GM18909 (cell line): ENCODE measurements at regions not wholly inside any gene's neighbourhood (a gene's known extent, or its start where the extent isn't known, plus 50 kb on each side); places are given as distances from the start of the nearest gene placed in this dataset.

Source experiments
- ATAC-seq: cut with Tn5 transposase; IDR thresholded peaks from one replicate; pipeline ENCODE4 v1.9.1; 2021; ENCODE audit warnings: mild to moderate bottlenecking; ENCODE audit not compliant: unreplicated experiment, poor library complexity

GRCh38 chr2:234627308-234627707 lies 130.4 kb upstream of the ARL4C start:
- ATAC-seq: no peak

- ATAC-seq: no peak
Observed at GRCh38 chr2:234626566-234627130, 129.8 kb upstream of the ARL4C start.

DNA sequence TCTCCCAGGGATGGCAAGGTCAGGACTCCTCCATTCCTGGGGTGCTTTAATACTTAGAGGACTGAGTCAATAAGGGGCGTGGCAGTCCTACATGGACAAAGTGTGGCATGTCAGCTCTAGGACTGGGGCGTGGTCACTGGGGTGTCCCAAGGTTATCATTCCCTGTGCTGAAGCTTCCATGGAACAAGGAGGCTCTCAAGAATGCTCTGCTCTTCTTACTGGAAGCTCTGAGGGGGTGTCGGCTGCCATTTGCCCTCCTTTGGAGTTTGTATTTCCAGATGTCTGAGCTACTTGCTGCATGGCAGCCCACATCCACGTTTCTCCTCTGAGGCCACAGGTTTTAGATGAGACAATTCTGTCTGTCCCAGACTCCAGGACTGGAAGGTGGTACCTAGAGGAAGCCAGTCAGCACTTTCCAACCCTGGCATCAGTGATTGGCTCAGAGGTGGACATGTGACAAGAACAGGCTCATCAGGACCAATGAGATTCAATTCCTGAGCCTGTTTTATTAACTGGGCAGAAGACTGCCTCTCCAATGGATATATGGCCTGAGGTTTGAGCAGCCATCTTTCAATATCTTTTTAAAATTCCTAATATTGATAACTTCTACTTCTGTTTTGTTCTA lies 128.9 kb upstream of the ARL4C start:
- ATAC-seq: no peak

DNA sequence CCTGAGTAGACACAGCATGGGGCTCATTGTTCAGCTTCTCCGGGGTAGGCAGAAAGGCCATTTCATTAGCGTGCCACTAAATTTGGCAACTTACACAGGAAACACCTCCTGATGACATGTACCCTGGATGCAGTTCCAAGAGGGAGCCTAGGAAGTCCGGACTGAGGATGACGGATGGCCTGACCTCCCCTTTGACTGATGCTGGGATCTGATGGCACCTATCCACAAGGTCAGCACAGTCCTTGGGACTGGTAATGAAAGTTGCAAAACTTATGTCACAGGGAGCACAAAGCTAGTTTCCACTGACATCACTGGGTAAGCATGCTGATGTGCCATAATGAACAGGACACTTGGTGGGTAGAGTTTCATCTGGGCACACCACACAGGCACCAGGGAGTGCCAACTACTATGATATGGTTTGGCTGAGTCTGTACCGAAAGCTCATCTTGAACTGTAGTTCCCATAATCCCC lies 126.7 kb upstream of the ARL4C start:
- no peak for ATAC-seq

DNA sequence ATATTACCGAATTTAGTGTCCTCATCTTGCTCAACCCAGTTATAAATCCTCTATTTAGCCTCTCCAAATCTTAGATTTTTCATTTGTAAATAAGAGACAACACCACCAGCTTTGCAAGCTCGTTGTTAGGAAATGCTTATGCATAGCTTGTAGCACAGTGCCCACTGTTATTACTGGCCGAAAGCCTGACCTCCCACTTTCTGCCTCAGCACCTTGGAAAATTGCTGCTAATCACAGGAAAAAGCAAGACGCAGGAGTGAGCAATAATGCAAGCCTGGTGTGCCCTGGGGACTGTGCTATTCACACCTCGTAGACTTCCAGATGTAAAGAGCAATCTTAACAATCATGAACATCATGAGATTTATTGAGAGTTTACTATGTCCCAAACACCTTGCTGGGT lies 124.2 kb upstream of the ARL4C start:
- ATAC-seq: no peak

- no peak for ATAC-seq
Observed at GRCh38 chr2:234620018-234620417, 123.1 kb upstream of the ARL4C start.

GRCh38 chr2:234615643-234616356 lies 118.9 kb upstream of the ARL4C start:
- ATAC-seq: no peak

GRCh38 chr2:234611209-234611608 lies 114.3 kb upstream of the ARL4C start:
- ATAC-seq: no peak

DNA sequence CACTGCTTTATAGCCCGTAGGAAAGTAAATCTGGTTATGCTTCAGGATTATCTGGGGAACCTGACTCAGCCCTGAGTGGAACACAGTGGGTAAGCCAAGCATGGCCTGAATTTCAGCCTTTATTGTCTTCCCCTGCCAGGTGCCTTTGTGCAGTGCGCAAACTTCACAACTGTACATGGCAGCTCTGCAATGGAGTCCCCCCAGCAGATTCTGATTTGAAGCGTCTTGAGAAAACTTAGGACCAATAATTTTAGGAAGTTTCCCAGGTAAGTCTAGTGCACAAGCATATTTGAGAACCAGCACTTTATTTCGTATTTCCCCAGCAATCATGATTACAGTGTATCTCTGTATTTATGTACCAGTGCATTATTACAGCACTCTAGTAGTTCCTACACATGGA lies 112.1 kb upstream of the ARL4C start:
- no peak for ATAC-seq

- no peak for ATAC-seq
Observed at GRCh38 chr2:234607691-234608090, 110.8 kb upstream of the ARL4C start.

DNA sequence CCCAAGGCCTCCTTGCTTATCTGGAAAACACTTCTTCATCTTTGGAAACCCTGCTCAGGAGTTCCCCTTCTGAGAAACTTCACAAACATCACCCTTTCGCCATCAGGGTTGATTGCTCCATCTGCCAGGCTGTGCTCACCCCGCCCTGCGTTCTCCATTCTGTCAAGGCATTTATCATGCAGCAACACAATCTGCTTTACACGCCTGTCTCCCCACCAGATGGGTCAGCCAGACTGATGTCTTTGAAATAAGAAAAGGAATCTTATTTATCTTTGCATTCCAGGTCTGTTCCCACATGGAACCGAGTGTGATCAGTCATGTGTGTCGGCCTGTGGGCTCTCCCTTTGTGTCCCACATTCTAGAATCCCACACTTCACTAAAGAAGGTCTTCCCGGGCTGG lies 110.0 kb upstream of the ARL4C start:
- ATAC-seq: no peak

DNA sequence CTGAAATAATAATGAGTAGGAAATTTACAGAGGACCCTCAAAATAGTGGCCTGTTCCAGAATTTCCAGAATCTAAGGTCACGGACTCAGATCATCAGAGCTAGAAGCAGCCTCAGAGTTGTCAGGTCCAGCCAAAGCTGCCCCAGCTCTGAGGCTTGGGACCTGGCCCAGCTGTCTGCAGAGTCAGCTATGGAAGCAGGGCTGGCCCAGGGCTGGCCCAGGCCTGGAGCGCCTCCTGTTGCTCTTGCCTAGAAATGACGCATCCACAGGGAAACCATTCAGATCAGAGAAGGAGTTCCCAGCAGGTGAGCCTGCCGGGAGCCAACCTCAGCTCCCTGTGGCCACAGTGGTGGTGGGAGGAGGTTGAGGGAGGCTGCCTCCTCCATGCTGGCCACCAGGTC lies 106.7 kb upstream of the ARL4C start:
- no peak for ATAC-seq

DNA sequence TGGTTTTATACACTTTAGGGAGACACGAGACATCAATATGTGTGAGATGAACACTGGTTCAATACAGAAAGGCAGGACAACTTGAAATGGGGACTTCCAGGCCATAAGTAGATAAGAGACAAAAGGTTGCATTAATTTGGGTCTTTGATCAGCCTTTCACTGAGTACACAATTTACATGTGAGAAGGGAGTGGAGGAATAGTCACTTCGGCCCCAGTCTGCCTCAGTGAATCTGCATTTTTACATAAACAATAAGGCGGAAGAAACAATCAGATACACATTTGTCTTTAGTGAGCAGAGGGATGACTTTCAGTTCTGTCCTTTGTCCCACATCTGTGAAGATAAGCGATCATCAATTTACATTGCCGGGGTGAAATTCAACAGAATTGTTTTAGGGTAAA lies 104.3 kb upstream of the ARL4C start:
- ATAC-seq: no peak

DNA sequence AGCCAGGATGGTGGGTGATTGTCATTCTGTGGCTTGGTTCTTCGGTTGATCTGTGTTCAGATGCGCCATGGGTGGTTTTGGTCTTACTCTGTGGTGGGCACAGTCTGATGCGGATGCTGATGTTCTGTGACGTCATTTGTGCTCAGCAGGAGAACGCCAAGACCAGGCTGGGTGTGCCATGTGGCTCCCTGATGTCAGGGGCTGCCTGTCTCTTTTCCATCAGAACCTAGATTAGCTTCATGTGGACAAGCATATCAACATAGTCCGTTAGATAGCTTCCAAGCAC lies 100.6 kb upstream of the ARL4C start:
- no peak for ATAC-seq

- ATAC-seq: no peak
Observed at GRCh38 chr2:234596696-234597575, 100.1 kb upstream of the ARL4C start.

GRCh38 chr2:234595829-234596228 lies 98.9 kb upstream of the ARL4C start:
- no peak for ATAC-seq

DNA sequence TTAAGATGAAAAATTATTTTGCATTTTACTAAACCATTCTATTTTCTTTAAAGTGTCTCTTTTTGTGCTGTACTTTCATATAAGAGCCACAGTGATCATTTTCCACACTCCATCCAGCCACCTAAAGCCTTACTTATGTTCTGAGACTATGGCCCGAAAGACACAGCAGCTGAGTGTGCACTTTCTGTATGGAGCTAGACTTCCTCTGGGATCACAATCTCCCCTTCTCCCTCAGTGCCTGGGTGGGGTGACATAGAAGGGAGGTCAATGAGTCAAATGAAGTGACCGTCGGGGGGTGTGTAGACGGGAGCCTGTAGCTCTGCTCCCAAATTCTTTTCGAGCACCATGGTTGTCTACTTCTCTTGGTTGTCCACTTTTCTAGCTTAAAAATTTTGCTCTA lies 97.8 kb upstream of the ARL4C start:
- ATAC-seq: no peak

- ATAC-seq: no peak
Observed at GRCh38 chr2:234593636-234594035, 96.8 kb upstream of the ARL4C start.

DNA sequence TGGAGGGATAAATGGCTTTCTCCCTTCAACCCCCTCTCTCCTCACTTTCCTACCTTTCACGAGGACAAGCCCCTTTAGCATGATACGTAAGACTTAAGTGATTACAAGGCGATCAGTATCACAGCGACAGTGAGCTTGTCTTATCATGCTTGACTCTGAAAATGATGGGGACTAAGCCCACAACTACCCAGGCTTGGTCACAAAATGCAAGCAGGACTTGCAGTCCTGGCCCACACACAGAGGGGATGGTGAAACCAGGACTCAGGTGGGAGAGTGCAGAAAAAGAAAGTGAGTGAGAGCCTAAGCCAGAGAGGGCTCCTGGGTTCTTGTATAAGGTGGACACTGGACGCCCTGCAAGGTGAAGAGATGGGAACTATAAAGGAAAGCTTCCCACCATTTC lies 95.7 kb upstream of the ARL4C start:
- no peak for ATAC-seq

GRCh38 chr2:234590076-234590475 lies 93.2 kb upstream of the ARL4C start:
- no peak for ATAC-seq

DNA sequence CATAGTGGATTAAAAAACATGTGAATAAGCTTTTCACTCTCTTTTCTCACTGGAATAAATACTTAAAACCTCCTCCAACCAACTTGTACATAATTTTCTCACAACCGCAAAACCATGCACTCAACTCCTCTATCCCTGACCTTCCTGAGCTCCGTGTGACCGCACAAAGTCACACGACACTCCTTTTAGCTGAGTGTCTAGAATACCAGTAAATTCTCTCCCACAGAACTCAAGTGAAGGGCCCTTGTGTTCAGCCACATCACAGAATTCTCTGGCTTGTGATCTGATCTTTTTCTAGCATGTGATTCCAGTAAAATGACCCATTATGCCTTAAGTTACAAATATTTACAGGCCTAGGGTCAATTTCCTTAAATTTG lies 91.2 kb upstream of the ARL4C start:
- ATAC-seq: no peak
